GM20000 (cell line): ENCODE measurements at regions not wholly inside any gene's neighbourhood (a gene's known extent, or its start where the extent isn't known, plus 50 kb on each side); places are given as distances from the start of the nearest gene placed in this dataset.

Experiments used
- DNase-seq: peaks from one replicate; pipeline ENCODE4 v3.0.0; 2012; ENCODE audit warnings: low spot score
- TF ChIP-seq, protein P1 (sequence below): IDR thresholded peaks from 2 replicates; pipeline ENCODE4 v1.5.1; 2012; ENCODE audit warnings: mild to moderate bottlenecking, control low read depth; ENCODE audit errors: extremely low read depth, missing control alignments

DNA sequence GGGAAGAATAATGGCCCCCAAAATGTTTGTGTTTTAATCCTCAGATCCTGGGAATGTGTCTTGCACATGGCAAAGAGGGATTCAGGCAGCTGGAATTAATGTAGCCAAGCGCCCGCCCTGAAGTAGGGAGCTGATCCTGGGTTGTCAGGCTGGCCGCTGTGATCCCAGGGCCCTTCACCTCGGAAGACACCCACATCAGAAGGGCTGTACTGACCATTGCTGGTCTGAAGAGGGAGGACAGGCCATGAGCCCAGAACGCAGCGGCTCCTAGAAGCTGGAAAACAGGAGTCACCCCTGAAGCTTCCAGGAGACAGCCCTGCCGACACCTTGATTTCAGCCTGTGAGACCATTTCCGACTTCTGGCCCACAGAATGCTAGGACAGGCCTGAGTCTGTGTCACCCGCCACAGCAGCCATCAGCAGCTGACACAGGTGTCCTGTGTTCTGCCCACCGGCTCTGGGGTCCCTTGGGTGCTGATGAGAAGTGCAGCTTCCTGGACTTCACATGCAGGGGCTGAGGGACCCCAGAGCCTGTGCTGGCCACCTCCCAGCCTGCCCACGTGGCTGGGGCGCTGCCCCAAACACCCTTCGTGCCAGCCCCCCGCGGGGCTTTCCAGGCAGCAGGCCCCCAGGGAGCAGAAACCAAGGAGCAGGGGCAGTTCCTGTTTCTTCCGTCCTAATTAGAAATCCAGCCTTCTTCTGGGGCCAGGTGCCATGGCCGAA lies 86.3 kb downstream of the ERMARD start:
- no peak for DNase-seq
- TF ChIP-seq, protein P1, sequence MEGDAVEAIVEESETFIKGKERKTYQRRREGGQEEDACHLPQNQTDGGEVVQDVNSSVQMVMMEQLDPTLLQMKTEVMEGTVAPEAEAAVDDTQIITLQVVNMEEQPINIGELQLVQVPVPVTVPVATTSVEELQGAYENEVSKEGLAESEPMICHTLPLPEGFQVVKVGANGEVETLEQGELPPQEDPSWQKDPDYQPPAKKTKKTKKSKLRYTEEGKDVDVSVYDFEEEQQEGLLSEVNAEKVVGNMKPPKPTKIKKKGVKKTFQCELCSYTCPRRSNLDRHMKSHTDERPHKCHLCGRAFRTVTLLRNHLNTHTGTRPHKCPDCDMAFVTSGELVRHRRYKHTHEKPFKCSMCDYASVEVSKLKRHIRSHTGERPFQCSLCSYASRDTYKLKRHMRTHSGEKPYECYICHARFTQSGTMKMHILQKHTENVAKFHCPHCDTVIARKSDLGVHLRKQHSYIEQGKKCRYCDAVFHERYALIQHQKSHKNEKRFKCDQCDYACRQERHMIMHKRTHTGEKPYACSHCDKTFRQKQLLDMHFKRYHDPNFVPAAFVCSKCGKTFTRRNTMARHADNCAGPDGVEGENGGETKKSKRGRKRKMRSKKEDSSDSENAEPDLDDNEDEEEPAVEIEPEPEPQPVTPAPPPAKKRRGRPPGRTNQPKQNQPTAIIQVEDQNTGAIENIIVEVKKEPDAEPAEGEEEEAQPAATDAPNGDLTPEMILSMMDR = no peak

DNA sequence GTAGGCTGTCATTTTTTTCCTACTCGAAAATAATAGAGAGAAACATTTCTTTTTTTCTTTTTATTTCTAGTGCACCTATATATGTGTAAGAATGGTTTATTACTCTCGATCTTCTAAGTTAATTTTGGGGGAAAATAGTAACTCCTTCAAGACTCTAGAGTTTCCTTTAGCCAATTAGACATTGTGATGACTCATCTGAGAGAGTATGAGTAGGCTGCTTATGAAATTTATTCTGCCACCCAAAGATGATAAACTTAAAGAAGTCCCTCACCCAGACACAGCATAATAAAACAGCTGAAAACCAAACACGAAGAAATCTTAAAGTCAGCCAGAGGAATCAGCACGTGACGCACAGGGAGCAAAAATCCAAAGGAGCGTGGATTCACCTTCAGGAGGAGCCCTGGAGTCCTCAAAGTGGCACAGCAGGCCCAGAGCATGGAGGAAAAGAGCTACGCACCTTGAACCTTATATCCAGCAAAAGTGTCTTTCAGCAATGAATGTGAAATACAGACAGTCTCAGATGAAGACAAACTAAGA lies 81.9 kb downstream of the ERMARD start:
- TF ChIP-seq, protein P1 = no peak
- no peak for DNase-seq

DNA sequence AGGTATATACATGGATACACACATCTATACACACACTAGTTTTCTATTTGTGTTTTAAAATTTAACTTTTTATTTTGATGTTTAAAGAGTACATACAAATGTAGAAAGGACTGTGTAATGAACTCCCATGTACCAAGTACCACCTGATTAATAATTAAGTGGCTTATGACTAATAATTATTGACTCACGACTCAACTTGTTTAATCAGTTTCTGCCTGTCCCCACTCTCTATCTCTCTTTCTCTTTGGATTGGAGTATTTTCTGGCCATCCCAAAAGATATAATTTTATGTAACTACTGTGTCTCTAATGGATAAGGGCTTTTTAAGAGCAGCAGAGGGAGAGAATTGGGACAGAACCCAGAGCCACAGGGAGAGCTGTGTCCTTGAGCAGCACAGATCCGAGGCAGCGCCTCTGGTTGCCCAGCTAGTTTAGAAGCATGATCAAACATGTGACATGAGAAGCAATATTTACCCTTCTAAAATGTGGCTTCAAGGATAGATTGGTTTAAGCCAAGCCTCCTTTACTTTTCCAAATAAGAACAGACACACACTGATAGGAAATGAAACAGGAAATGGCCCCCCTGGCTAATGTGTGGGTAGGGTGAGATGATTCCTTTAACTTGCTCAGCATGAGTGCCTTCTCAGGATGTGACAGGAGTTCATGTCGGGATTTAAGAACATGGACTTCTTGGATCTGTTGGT lies 81.0 kb downstream of the ERMARD start:
- TF ChIP-seq, protein P1 = no peak
- no peak for DNase-seq

DNA sequence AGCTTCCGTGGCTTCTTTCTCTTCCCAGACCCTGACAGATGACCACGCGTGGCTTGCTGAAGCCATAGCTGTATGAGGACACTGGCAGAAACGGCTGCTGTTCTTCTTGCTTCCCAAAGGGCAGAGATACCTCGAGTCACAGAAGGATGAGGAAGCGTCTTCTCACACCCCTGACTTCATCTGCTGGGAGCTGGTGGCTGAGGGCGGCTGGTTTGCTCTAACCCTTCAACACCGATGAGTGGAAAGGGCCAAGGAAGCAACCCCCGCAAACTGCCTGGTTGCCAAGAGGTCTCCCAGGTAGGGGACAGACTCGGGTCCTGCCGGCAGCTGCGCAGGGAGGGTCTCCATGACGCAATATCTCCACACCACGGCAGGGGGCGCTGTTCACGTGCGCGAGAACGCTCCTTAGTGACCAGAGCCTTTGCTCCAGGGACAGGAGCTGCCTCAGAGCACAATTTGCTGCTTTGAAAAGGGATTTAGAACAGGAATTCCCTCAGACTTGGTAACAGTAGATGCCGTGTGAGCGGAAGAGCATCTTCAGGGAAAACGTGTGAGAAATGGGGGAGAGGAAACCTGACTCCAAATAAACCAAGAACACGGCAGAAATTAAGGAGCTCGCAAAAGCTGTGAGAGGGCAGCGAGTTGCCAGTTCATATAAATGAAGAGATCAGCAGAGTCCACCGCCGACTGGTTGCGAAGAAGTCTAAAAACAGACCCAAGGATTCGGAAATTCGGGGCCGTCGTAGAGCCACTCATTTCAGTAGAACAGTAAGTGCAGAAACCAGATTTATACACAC lies 80.2 kb downstream of the ERMARD start:
- TF ChIP-seq, protein P1 = peak; percentile 90

More for the DNA sequence above, 80.2 kb downstream of the ERMARD start:
- peak; percentile 83 for DNase-seq
